HG02610 (cell line): ENCODE measurements at regions not wholly inside any gene's neighbourhood (a gene's known extent, or its start where the extent isn't known, plus 50 kb on each side); places are given as distances from the start of the nearest gene placed in this dataset.

Source experiments
- ATAC-seq: cut with Tn5 transposase; IDR thresholded peaks from one replicate; pipeline ENCODE4 v1.9.1; 2021; ENCODE audit warnings: mild to moderate bottlenecking, moderate library complexity; ENCODE audit not compliant: unreplicated experiment

- ATAC-seq: no peak
These were observed 906.7 kb upstream of the CELF2 start for GRCh38 chr10:10110844-10111490.

GRCh38 chr10:10118131-10118530 lies 899.5 kb upstream of the CELF2 start:
- ATAC-seq: no peak

GRCh38 chr10:10120671-10121070 lies 897.0 kb upstream of the CELF2 start:
- ATAC-seq: no peak

- no peak for ATAC-seq
These were observed 892.0 kb upstream of the CELF2 start for GRCh38 chr10:10125676-10126075.

- no peak for ATAC-seq
These were observed 891.5 kb upstream of the CELF2 start for GRCh38 chr10:10126218-10126617.

GRCh38 chr10:10128387-10128786 lies 889.3 kb upstream of the CELF2 start:
- no peak for ATAC-seq

GRCh38 chr10:10130686-10131085 lies 887.0 kb upstream of the CELF2 start:
- no peak for ATAC-seq

GRCh38 chr10:10132009-10132408 lies 885.7 kb upstream of the CELF2 start:
- no peak for ATAC-seq

GRCh38 chr10:10133281-10133680 lies 884.4 kb upstream of the CELF2 start:
- ATAC-seq: no peak

- ATAC-seq: no peak
These were observed 879.0 kb upstream of the CELF2 start for GRCh38 chr10:10138685-10139084.

GRCh38 chr10:10141782-10142382 lies 875.8 kb upstream of the CELF2 start:
- no peak for ATAC-seq

- no peak for ATAC-seq
These were observed 871.1 kb upstream of the CELF2 start for GRCh38 chr10:10146604-10147003.

- no peak for ATAC-seq
These were observed 867.8 kb upstream of the CELF2 start for GRCh38 chr10:10149899-10150298.

GRCh38 chr10:10156917-10157600 lies 860.6 kb upstream of the CELF2 start:
- no peak for ATAC-seq

- ATAC-seq: no peak
These were observed 856.8 kb upstream of the CELF2 start for GRCh38 chr10:10160821-10161312.

- ATAC-seq: no peak
These were observed 852.8 kb upstream of the CELF2 start for GRCh38 chr10:10164848-10165247.

- no peak for ATAC-seq
These were observed 852.3 kb upstream of the CELF2 start for GRCh38 chr10:10165415-10165814.

- ATAC-seq: no peak
These were observed 839.2 kb upstream of the CELF2 start for GRCh38 chr10:10178476-10178875.

- ATAC-seq: no peak
These were observed 823.8 kb upstream of the CELF2 start for GRCh38 chr10:10193848-10194247.

GRCh38 chr10:10196701-10197100 lies 821.0 kb upstream of the CELF2 start:
- ATAC-seq: no peak

GRCh38 chr10:10197423-10197822 lies 820.2 kb upstream of the CELF2 start:
- no peak for ATAC-seq

GRCh38 chr10:10198363-10198762 lies 819.3 kb upstream of the CELF2 start:
- ATAC-seq: no peak
